Upper lobe of left lung (tissue), 4 donors: ENCODE measurements at regions not wholly inside any gene's neighbourhood (a gene's known extent, or its start where the extent isn't known, plus 50 kb on each side); places are given as distances from the start of the nearest gene placed in this dataset.

Source experiments
- POLR2AphosphoS5 ChIP-seq, 2 donors: sonication (generic); formaldehyde crosslinking; IDR thresholded peaks; one replicate each; pipeline ENCODE4 v1.5.1; 2017; ENCODE audit warnings: antibody characterized with exemption in 2 of 2
- TF ChIP-seq, protein P1 (sequence below), 6 experiments: fragments of 450-650 bp in 4 of 6; fragments of 200-600 bp in 2 of 6; sonication (generic) in 2 of 6; IDR thresholded peaks; one replicate each; pipeline ENCODE4 v1.5.1; 2016 to 2019; ENCODE audit warnings: antibody characterized with exemption in 6 of 6

DNA sequence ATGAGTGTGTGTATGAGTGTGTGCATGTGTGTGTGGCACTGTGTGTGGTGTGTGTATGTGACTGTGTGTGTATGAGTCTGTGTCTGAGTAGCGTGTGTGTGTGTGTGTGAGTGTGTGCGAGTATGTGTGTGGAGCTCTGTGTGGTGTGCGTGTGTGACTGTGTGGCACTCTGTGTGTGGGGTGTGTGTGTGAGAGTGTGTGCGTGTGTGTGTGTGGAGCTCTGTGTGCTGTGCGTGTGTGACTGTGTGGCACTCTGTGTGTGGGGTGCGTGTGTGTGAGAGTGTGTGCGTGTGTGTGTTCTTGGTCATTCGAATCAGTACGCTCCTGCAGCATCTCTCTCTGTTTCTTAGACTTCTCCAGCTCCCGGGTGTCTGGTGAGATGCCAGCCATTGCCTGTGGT is 76.9 kb upstream of the TMEM132C start:
- no peak for TF ChIP-seq POLR2AphosphoS5 (IDR thresholded peaks at IDR 0.05)
- TF ChIP-seq, protein P1, sequence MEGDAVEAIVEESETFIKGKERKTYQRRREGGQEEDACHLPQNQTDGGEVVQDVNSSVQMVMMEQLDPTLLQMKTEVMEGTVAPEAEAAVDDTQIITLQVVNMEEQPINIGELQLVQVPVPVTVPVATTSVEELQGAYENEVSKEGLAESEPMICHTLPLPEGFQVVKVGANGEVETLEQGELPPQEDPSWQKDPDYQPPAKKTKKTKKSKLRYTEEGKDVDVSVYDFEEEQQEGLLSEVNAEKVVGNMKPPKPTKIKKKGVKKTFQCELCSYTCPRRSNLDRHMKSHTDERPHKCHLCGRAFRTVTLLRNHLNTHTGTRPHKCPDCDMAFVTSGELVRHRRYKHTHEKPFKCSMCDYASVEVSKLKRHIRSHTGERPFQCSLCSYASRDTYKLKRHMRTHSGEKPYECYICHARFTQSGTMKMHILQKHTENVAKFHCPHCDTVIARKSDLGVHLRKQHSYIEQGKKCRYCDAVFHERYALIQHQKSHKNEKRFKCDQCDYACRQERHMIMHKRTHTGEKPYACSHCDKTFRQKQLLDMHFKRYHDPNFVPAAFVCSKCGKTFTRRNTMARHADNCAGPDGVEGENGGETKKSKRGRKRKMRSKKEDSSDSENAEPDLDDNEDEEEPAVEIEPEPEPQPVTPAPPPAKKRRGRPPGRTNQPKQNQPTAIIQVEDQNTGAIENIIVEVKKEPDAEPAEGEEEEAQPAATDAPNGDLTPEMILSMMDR (IDR thresholded peaks at IDR 0.05), result no peak
